CD4-positive, alpha-beta T cell treated with Interleukin-1 beta for 1 hour (primary cell): ENCODE measurements at regions not wholly inside any gene's neighbourhood (a gene's known extent, or its start where the extent isn't known, plus 50 kb on each side); places are given as distances from the start of the nearest gene placed in this dataset.
"Not testable (repeated sequence)": the region's sequence is repeated elsewhere in the genome, so short reads cannot be mapped to it uniquely, and the experiment has no call there.

Experiments used
- DNase-seq, 2 donors: peaks; one replicate each; pipeline ENCODE4 v3.0.0-alpha.2; 2020 to 2022

GRCh38 chr5:100641833-100642232 lies 106.7 kb downstream of the FAM174A start:
- DNase-seq, result no peak

- no peak for DNase-seq
Observed at GRCh38 chr5:100643473-100643872, 108.3 kb downstream of the FAM174A start.

- no peak for DNase-seq
Observed at GRCh38 chr5:100644185-100644584, 109.0 kb downstream of the FAM174A start.

GRCh38 chr5:100644776-100645175 lies 109.6 kb downstream of the FAM174A start:
- no peak for DNase-seq

- DNase-seq, result no peak
Observed at GRCh38 chr5:100646011-100646410, 110.8 kb downstream of the FAM174A start.

- DNase-seq, result no peak
Observed at GRCh38 chr5:100646691-100647090, 111.5 kb downstream of the FAM174A start.

- DNase-seq, result peak in 1 of 2 donors; percentile 9
Observed at GRCh38 chr5:100647461-100648230, 112.5 kb downstream of the FAM174A start.

- DNase-seq, result no peak
Observed at GRCh38 chr5:100654895-100655294, 119.7 kb downstream of the FAM174A start.

GRCh38 chr5:100656771-100657170 lies 121.6 kb downstream of the FAM174A start:
- DNase-seq, result not testable (repeated sequence)

GRCh38 chr5:100659080-100659795 lies 124.1 kb downstream of the FAM174A start:
- no peak for DNase-seq

GRCh38 chr5:100664140-100664539 lies 129.0 kb downstream of the FAM174A start:
- no peak for DNase-seq

- peak in 1 of 2 donors; percentile 41 for DNase-seq
Observed at GRCh38 chr5:100667161-100667630, 132.0 kb downstream of the FAM174A start.

- DNase-seq, result no peak
Observed at GRCh38 chr5:100668511-100668910, 133.3 kb downstream of the FAM174A start.

- DNase-seq, result no peak
Observed at GRCh38 chr5:100676817-100677631, 141.8 kb downstream of the FAM174A start.

GRCh38 chr5:100682625-100683024 lies 147.5 kb downstream of the FAM174A start:
- DNase-seq, result no peak

- DNase-seq, result no peak
Observed at GRCh38 chr5:100683881-100684280, 148.7 kb downstream of the FAM174A start.

GRCh38 chr5:100685122-100685521 lies 149.9 kb downstream of the FAM174A start:
- DNase-seq, result not testable (repeated sequence)

GRCh38 chr5:100688834-100689233 lies 153.7 kb downstream of the FAM174A start:
- not testable (repeated sequence) for DNase-seq

GRCh38 chr5:100690036-100690560 lies 154.9 kb downstream of the FAM174A start:
- no peak for DNase-seq

- no peak for DNase-seq
Observed at GRCh38 chr5:100691085-100691484, 155.9 kb downstream of the FAM174A start.

GRCh38 chr5:100691548-100691947 lies 156.4 kb downstream of the FAM174A start:
- DNase-seq, result no peak

- no peak for DNase-seq
Observed at GRCh38 chr5:100693481-100693880, 158.3 kb downstream of the FAM174A start.

- no peak for DNase-seq
Observed at GRCh38 chr5:100694100-100694499, 158.9 kb downstream of the FAM174A start.
